C4-2B (cell line): ENCODE measurements at regions not wholly inside any gene's neighbourhood (a gene's known extent, or its start where the extent isn't known, plus 50 kb on each side); places are given as distances from the start of the nearest gene placed in this dataset.

ENCODE experiments used
- H3K27ac ChIP-seq: fragments of 450-650 bp; 2 replicates; pipeline ENCODE4 v1.5.1; 2017
- CTCF ChIP-seq: fragments of 450-650 bp; conservative IDR thresholded peaks from 2 replicates; pipeline ENCODE4 v1.5.1; 2017; ENCODE audit warnings: mild to moderate bottlenecking
- ZFX ChIP-seq: fragments of 450-650 bp; IDR thresholded peaks from 2 replicates; pipeline ENCODE4 v1.6.1; 2017

- no peak for TF ChIP-seq ZFX
- TF ChIP-seq CTCF, result no peak
- no peak overlapping the region for H3K27ac ChIP-seq
These were observed 557.2 kb upstream of the CELF2 start for GRCh38 chr10:10460451-10460850.

GRCh38 chr10:10462151-10462941 lies 555.3 kb upstream of the CELF2 start:
- TF ChIP-seq CTCF (no peak), ZFX (no peak)
- H3K27ac ChIP-seq, result no peak overlapping the region

- TF ChIP-seq CTCF (no peak), ZFX (no peak)
- H3K27ac ChIP-seq, result no peak overlapping the region
These were observed 545.9 kb upstream of the CELF2 start for GRCh38 chr10:10471758-10472157.

- no peak overlapping the region for H3K27ac ChIP-seq
- TF ChIP-seq CTCF (no peak), ZFX (no peak)
These were observed 541.9 kb upstream of the CELF2 start for GRCh38 chr10:10475812-10476211.

GRCh38 chr10:10477844-10478243 lies 539.8 kb upstream of the CELF2 start:
- no peak overlapping the region for H3K27ac ChIP-seq
- TF ChIP-seq CTCF (no peak), ZFX (no peak)

GRCh38 chr10:10479465-10479864 lies 538.2 kb upstream of the CELF2 start:
- no peak for TF ChIP-seq CTCF
- TF ChIP-seq ZFX, result no peak
- no peak overlapping the region for H3K27ac ChIP-seq

- H3K27ac ChIP-seq, result no peak overlapping the region
- no peak for TF ChIP-seq ZFX
- no peak for TF ChIP-seq CTCF
These were observed 535.1 kb upstream of the CELF2 start for GRCh38 chr10:10482613-10483012.
